ENCODE measurements at regions not wholly inside any gene's neighbourhood (a gene's known extent, or its start where the extent isn't known, plus 50 kb on each side); places are given as distances from the start of the nearest gene placed in this dataset.
A peak's percentile ranks its signal among the peaks of the same experiment; 100 is the strongest.
"Not testable (repeated sequence)": the region's sequence is repeated elsewhere in the genome, so short reads cannot be mapped to it uniquely, and the experiment has no call there.

DNA sequence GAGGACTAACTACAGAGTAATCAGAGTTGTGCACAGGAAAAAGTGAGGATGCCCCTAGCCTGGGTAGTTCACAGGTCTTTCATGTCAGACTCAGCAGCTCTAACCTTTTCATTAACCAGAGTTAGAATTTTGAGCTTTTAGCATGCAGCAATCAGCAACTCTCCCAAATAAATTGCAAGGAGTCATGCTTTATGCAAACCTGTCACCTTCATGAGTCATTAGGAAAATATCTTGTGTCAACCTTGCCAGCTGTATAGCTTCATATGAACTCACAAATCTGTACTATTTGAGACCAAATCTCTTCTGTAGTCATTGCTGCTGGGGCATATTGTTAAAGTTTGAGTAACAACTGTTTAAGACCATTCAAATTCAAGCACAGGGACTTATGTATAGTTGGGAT lies 382.3 kb upstream of the NT5C1B start:
- TF ChIP-seq, protein P1, sequence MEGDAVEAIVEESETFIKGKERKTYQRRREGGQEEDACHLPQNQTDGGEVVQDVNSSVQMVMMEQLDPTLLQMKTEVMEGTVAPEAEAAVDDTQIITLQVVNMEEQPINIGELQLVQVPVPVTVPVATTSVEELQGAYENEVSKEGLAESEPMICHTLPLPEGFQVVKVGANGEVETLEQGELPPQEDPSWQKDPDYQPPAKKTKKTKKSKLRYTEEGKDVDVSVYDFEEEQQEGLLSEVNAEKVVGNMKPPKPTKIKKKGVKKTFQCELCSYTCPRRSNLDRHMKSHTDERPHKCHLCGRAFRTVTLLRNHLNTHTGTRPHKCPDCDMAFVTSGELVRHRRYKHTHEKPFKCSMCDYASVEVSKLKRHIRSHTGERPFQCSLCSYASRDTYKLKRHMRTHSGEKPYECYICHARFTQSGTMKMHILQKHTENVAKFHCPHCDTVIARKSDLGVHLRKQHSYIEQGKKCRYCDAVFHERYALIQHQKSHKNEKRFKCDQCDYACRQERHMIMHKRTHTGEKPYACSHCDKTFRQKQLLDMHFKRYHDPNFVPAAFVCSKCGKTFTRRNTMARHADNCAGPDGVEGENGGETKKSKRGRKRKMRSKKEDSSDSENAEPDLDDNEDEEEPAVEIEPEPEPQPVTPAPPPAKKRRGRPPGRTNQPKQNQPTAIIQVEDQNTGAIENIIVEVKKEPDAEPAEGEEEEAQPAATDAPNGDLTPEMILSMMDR (IDR thresholded peaks at IDR 0.05): no peak
- no peaks in the 10 kb centered on the region for H3K36me3 ChIP-seq
- no peak for DNase-seq
- ATAC-seq: no peak
- no peaks in the 10 kb centered on the region for H3K9me3 ChIP-seq
- H3K27me3 ChIP-seq: no peaks in the 10 kb centered on the region
- intact Hi-C loops (cut with DNase I): loop anchor here in 1 of 10 donors (10.0 kb wide), 1 partner anchor 703 kb away; no protein-coding TSS in a partner anchor
- H3K4me3 ChIP-seq: no peak overlapping the region
- no peak overlapping the region for H3K27ac ChIP-seq
- H3K4me1 ChIP-seq: peaks cover 0 to 14% (median 9%) of the 10 kb centered on the region in 9 donors

GRCh38 chr2:18971069-18971378 lies 381.7 kb upstream of the NT5C1B start:
- Histone ChIP-seq H3K4me1 (peaks cover 0 to 8% (median 6%) of the 10 kb centered on the region in 9 donors), H3K36me3 (no peaks in the 10 kb centered on the region), H3K9me3 (no peaks in the 10 kb centered on the region), H3K4me3 (no peak overlapping the region), H3K27ac (no peak overlapping the region), H3K27me3 (no peaks in the 10 kb centered on the region)
- no peak for DNase-seq
- no peak for ATAC-seq
- WGBS, 2 donors: 91 to 94% methylated on average over 3 of the region's 3 CpGs
- intact Hi-C loops (cut with DNase I): loop anchor here in 1 of 10 donors (10.0 kb wide), 1 partner anchor 704 kb away; no protein-coding TSS in a partner anchor
- TF ChIP-seq, protein P1 (IDR thresholded peaks at IDR 0.05): no peak

DNA sequence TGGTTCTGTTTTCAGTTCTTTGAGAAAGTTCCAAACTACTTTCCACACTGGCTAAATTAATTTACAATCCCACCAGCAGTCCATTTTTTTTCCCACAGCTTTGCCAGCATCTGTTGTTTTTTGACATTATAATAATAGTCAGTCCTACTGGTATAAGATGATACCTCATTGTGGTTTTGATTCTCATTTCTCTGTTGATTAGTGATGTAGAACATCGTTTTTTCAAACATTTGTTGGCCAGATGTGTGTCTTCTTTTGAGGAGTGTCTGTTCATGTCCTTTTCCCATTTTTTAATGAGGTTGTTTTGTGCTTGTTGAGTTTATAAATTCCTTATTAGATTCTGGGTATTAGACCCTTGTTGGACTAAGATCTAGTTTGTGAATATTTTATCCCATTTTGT lies 376.8 kb upstream of the NT5C1B start:
- no peaks in the 10 kb centered on the region for H3K36me3 ChIP-seq
- WGBS, 2 donors: 54 to 66% methylated on average over 1 of the region's 1 CpG
- no peak for DNase-seq
- TF ChIP-seq, protein P1 (IDR thresholded peaks at IDR 0.05): no peak
- H3K9me3 ChIP-seq: no peaks in the 10 kb centered on the region
- ATAC-seq: no peak
- no peaks in the 10 kb centered on the region for H3K27me3 ChIP-seq
- intact Hi-C loops (cut with DNase I): no loop called here
- no peak overlapping the region for H3K4me3 ChIP-seq
- no peaks in the 10 kb centered on the region for H3K4me1 ChIP-seq
- no peak overlapping the region for H3K27ac ChIP-seq

- H3K9me3 ChIP-seq; H3K4me1 ChIP-seq; H3K27me3 ChIP-seq; H3K36me3 ChIP-seq; ATAC-seq; DNase-seq; H3K4me3 ChIP-seq; intact Hi-C loops (cut with DNase I); H3K27ac ChIP-seq: not testable (repeated sequence)
- WGBS, 2 donors: 91 to 93% methylated on average over 3 of the region's 3 CpGs
Observed at GRCh38 chr2:18963739-18964256, 374.4 kb upstream of the NT5C1B start.

DNA sequence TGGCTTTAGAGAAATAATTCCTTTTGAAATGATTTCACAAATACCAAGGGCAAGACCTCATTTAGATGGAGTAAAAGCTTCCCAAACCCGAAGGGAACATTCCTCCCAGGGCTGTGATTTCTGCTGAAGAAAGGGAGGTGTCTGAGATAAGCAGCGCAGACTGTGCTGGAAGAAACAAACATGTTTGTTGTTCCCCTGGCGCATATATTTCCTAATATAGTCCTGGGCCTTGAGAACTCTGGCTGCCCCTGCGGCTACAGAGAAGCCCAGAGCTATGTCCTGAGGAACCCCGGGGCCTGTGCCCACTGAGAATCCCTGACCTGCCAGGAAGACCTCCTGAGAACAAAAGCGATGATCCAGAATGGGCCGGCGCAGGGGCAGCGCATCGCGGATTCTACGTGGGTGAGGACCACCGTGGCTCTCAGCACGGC lies 372.6 kb upstream of the NT5C1B start:
- Histone ChIP-seq H3K27me3 (no peaks in the 10 kb centered on the region), H3K27ac (no peak overlapping the region), H3K9me3 (no peaks in the 10 kb centered on the region), H3K4me3 (no peak overlapping the region), H3K4me1 (no peaks in the 10 kb centered on the region), H3K36me3 (no peaks in the 10 kb centered on the region)
- ATAC-seq (peak in 2 of 8 donors; percentile 21 to 76), DNase-seq (no peak)
- 74 to 81% methylated on average over 14 of the region's 14 CpGs for WGBS, 2 donors
- intact Hi-C loops (cut with DNase I): no loop called here
- TF ChIP-seq, protein P1 (IDR thresholded peaks at IDR 0.05): no peak

Data from heart right ventricle (tissue), 16 donors.